ENCODE measurements at regions not wholly inside any gene's neighbourhood (a gene's known extent, or its start where the extent isn't known, plus 50 kb on each side); places are given as distances from the start of the nearest gene placed in this dataset.

DNA sequence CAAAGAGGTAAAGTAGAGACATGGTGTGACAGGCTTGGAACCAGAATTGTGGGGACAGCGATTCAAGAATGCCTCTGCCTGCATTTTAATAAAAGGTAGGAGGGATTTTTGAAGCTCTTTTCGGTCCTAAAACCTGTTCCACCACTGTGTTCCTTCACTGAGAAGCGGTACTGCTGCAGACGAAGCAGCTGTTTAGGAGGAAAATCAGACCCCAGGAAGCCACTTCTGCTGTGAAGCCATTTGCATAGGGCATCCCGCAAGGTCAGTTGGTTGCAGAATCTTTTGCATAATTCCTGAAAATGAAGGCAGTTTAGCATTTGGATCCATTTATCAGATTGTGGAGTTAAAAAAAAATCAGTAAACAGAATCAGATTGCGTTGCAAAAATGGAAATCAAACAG lies 183.3 kb upstream of the PRKCQ start:
- CTCF ChIA-PET, result no interaction called here
- Mint-ChIP-seq H3K9me3 (no peaks in the 10 kb centered on the region), H3K27me3 (peaks cover 36% of the 10 kb centered on the region), H3K36me3 (no peaks in the 10 kb centered on the region), H3K4me3 (no peak overlapping the region), H3K27ac (peak overlapping the region; percentile 17), H3K4me1 (no peaks in the 10 kb centered on the region)
- no peak for DNase-seq

DNA sequence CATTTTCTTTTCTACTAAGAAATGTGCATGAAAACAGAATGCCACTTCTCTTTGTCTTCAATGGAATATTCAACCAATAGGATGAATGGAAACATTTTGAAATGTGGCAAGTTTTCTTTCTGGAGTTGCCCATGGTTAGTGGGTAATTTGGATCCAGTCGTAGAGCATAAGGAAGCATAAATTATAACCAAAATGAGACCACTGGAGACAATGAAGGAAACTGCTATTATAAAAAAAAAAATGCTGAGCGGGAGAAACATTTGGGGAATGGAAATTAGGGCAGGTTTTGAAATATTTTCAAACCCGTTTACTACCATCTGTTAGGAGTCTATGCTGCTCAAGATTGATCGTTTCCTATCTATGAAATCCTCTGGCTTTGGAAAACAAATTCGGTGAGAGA lies 182.9 kb upstream of the PRKCQ start:
- DNase-seq, result no peak
- Mint-ChIP-seq H3K4me1 (no peaks in the 10 kb centered on the region), H3K9me3 (no peaks in the 10 kb centered on the region), H3K27ac (peak overlapping the region; percentile 17), H3K36me3 (no peaks in the 10 kb centered on the region), H3K4me3 (no peak overlapping the region), H3K27me3 (peaks cover 38% of the 10 kb centered on the region)
- CTCF ChIA-PET, result no interaction called here

GRCh38 chr10:6759961-6760360 lies 179.9 kb upstream of the PRKCQ start:
- Mint-ChIP-seq H3K9me3 (no peaks in the 10 kb centered on the region), H3K27ac (no peak overlapping the region), H3K27me3 (peaks cover 55% of the 10 kb centered on the region)

GRCh38 chr10:6757158-6757557 lies 177.1 kb upstream of the PRKCQ start:
- peaks cover 61% of the 10 kb centered on the region for H3K27me3 Mint-ChIP-seq
- no peak overlapping the region for H3K27ac Mint-ChIP-seq
- H3K4me3 Mint-ChIP-seq, result no peak overlapping the region
- CTCF ChIA-PET, result no interaction called here
- no peaks in the 10 kb centered on the region for H3K4me1 Mint-ChIP-seq
- no peaks in the 10 kb centered on the region for H3K36me3 Mint-ChIP-seq
- no peak for DNase-seq
- no peaks in the 10 kb centered on the region for H3K9me3 Mint-ChIP-seq

More at GRCh38 chr10:6759961-6760360, 179.9 kb upstream of the PRKCQ start:
- CTCF ChIA-PET, result no interaction called here
- DNase-seq, result no peak
- Mint-ChIP-seq H3K4me1 (no peaks in the 10 kb centered on the region), H3K36me3 (no peaks in the 10 kb centered on the region), H3K4me3 (no peak overlapping the region)

DNA sequence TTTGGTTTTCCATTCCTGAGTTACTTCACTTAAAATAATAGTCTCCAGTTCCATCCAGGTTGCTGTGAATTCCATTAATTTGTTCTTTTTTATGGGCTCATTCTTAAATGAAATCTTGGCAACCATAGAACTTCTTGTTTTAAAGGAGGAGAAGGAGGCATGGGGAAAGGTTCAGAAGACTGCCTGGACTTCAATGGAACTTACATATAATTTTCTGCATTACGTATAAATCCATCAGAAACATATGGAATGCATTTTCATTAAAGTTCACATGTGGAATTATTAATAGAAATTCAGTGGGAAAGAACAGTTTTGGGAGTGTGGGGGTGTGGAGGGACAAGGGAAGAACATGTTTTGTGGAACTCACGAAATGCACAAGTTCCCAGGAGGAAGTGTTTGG lies 176.6 kb upstream of the PRKCQ start:
- no peaks in the 10 kb centered on the region for H3K4me1 Mint-ChIP-seq
- CTCF ChIA-PET, result no interaction called here
- no peak for DNase-seq
- H3K27ac Mint-ChIP-seq, result no peak overlapping the region
- peaks cover 61% of the 10 kb centered on the region for H3K27me3 Mint-ChIP-seq
- no peaks in the 10 kb centered on the region for H3K36me3 Mint-ChIP-seq
- no peak overlapping the region for H3K4me3 Mint-ChIP-seq
- H3K9me3 Mint-ChIP-seq, result no peaks in the 10 kb centered on the region

DNA sequence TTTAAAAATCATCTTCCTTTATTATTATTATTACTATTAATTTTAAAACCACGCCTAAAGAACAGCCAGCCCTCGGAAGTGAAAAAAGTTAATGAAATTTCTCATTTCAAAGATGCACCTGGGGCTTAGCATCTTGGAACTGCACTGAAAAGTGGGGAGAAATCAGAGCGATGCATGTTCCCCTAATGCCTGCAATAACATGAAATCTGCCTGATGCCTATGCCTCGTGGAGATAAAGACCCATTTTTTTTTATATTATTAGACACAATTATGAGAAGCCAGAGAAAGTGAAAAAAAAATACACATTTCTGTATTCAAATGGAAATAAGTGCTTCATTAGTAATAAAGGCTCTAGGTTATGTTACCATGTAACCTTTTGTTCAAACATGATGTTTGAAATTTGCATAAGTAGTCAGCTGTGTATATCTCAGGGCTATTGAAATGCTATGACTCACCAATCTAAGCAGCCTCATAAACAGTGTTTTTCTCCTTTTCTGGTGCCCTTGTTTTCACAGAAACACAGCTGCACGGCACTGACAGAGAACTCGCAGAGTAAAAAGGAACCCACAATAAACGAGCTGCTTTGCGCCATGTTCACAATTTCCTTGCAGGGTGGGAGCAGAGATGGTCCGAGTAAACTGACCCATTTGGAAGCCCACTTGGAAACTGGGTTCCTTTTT lies 175.8 kb upstream of the PRKCQ start:
- Mint-ChIP-seq H3K9me3 (no peaks in the 10 kb centered on the region), H3K27ac (no peak overlapping the region), H3K36me3 (no peaks in the 10 kb centered on the region), H3K4me3 (no peak overlapping the region), H3K27me3 (peaks cover 59% of the 10 kb centered on the region), H3K4me1 (no peaks in the 10 kb centered on the region)
- DNase-seq, result no peak
- CTCF ChIA-PET, result no interaction called here

DNA sequence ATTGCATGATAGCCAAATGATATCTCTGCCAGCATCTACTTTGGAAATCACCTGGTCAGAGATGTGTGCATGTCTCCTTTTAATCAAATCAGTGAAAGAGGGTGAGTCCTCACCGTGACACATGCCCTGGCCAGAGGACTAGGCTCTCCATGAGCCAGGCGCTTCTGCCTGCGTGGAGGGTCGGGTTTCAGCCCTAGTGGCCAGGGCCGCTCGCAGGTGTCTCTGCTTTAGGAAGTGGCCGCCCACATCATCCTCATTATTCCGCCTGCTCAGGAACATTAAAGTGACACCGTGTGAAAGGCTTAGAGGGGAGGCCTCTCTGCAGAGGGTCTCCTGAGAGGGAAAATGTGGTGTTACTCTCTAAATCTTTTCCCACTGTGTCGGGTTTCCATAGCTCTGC lies 173.6 kb upstream of the PRKCQ start:
- Mint-ChIP-seq H3K27ac (no peak overlapping the region), H3K9me3 (no peaks in the 10 kb centered on the region), H3K4me3 (no peak overlapping the region), H3K36me3 (no peaks in the 10 kb centered on the region), H3K27me3 (peaks cover 54% of the 10 kb centered on the region), H3K4me1 (no peaks in the 10 kb centered on the region)
- CTCF ChIA-PET, result no interaction called here
- no peak for DNase-seq

- Mint-ChIP-seq H3K4me1 (no peaks in the 10 kb centered on the region), H3K27me3 (peaks cover 36% of the 10 kb centered on the region), H3K27ac (no peak overlapping the region), H3K9me3 (no peaks in the 10 kb centered on the region), H3K4me3 (no peak overlapping the region), H3K36me3 (no peaks in the 10 kb centered on the region)
- CTCF ChIA-PET, result no interaction called here
- no peak for DNase-seq
These were observed 171.3 kb upstream of the PRKCQ start for GRCh38 chr10:6751363-6751762.

DNA sequence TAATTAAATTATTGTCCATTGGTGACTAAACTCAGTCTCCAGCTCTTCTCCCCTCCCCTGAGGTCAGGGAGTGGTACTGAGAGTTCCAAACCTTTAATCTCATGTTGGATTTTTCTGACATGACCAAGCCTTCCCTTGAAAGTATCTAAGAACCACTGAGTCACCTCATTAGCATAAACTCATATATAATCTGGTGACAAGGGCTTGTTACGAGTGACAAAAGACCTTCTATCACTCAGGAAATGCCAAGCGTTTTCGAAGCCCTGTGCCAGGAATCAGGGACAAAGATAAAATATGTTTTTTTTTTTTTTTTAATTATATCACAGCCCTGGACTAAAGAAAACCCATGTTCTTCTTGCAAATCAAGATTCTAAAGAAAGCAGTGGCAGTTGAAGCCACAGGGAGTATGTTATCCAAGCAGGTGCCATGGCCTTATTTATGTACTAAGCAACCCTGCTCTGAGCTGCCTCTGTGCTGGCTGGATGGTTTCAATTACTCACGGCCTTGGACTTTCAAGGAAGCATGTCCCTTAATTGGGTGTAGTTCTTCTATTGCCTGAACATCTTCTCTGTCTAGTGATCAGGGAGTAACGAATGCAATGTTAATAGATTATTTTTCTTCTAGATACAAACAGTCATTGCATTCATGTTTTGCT lies 169.0 kb upstream of the PRKCQ start:
- no peaks in the 10 kb centered on the region for H3K4me1 Mint-ChIP-seq
- H3K9me3 Mint-ChIP-seq, result no peaks in the 10 kb centered on the region
- H3K27ac Mint-ChIP-seq, result no peak overlapping the region
- CTCF ChIA-PET, result no interaction called here
- no peaks in the 10 kb centered on the region for H3K36me3 Mint-ChIP-seq
- no peak for DNase-seq
- no peak overlapping the region for H3K4me3 Mint-ChIP-seq
- H3K27me3 Mint-ChIP-seq, result peaks cover 25% of the 10 kb centered on the region

- CTCF ChIA-PET, result no interaction called here
- Mint-ChIP-seq H3K27me3 (peaks cover 19% of the 10 kb centered on the region), H3K4me3 (no peak overlapping the region), H3K9me3 (no peaks in the 10 kb centered on the region), H3K27ac (no peak overlapping the region), H3K36me3 (no peaks in the 10 kb centered on the region), H3K4me1 (no peaks in the 10 kb centered on the region)
- no peak for DNase-seq
These were observed 168.0 kb upstream of the PRKCQ start for GRCh38 chr10:6748029-6748428.

GRCh38 chr10:6746782-6747181 lies 166.7 kb upstream of the PRKCQ start:
- DNase-seq, result no peak
- CTCF ChIA-PET, result no interaction called here
- no peaks in the 10 kb centered on the region for H3K9me3 Mint-ChIP-seq

GRCh38 chr10:6743291-6743849 lies 163.3 kb upstream of the PRKCQ start:
- no peaks in the 10 kb centered on the region for H3K36me3 Mint-ChIP-seq
- no peaks in the 10 kb centered on the region for H3K9me3 Mint-ChIP-seq

More at GRCh38 chr10:6746782-6747181, 166.7 kb upstream of the PRKCQ start:
- Mint-ChIP-seq H3K27me3 (peaks cover 13% of the 10 kb centered on the region), H3K36me3 (no peaks in the 10 kb centered on the region), H3K27ac (no peak overlapping the region), H3K4me3 (no peak overlapping the region), H3K4me1 (no peaks in the 10 kb centered on the region)

DNA sequence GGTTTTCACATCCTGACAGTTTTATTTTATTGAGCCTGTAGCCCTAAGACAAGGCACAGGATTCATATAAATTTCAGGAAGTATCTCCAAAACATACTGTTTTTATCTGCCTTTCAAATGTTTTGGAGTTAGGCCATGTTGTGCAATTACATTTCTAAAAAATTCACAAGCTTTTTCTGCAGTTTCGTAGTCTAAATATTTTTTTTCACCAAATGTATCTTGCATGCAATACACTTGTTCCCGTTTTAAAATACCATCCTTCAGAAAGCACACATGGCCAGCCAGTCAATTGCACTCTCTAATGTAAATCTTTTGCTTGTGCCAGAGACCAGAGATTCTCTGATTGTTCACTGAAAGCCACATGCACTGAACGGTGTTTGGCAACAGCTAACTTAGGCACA lies 161.5 kb upstream of the PRKCQ start:
- H3K4me3 Mint-ChIP-seq, result no peak overlapping the region
- peaks cover 34% of the 10 kb centered on the region for H3K27me3 Mint-ChIP-seq
- CTCF ChIA-PET, result no interaction called here
- H3K27ac Mint-ChIP-seq, result no peak overlapping the region
- peaks cover 7% of the 10 kb centered on the region for H3K4me1 Mint-ChIP-seq
- DNase-seq, result no peak
- H3K36me3 Mint-ChIP-seq, result no peaks in the 10 kb centered on the region
- no peaks in the 10 kb centered on the region for H3K9me3 Mint-ChIP-seq

More at GRCh38 chr10:6743291-6743849, 163.3 kb upstream of the PRKCQ start:
- Mint-ChIP-seq H3K27ac (no peak overlapping the region), H3K4me3 (no peak overlapping the region), H3K4me1 (peaks cover 2% of the 10 kb centered on the region), H3K27me3 (peaks cover 18% of the 10 kb centered on the region)
- CTCF ChIA-PET, result no interaction called here
- DNase-seq, result no peak

- Mint-ChIP-seq H3K27me3 (peaks cover 47% of the 10 kb centered on the region), H3K9me3 (no peaks in the 10 kb centered on the region), H3K27ac (no peak overlapping the region), H3K4me1 (peaks cover 7% of the 10 kb centered on the region), H3K36me3 (no peaks in the 10 kb centered on the region), H3K4me3 (no peak overlapping the region)
- CTCF ChIA-PET, result no interaction called here
- DNase-seq, result no peak
These were observed 159.6 kb upstream of the PRKCQ start for GRCh38 chr10:6739530-6740174.

Data from activated naive CD4-positive, alpha-beta T cell treated with anti-CD3 and anti-CD28 coated beads, Interleukin-2, amount 10 ng/mL, durations not matched to agents 7 days and 5 days (primary cell).